HG03520 (cell line): ENCODE measurements at regions not wholly inside any gene's neighbourhood (a gene's known extent, or its start where the extent isn't known, plus 50 kb on each side); places are given as distances from the start of the nearest gene placed in this dataset.
"Not testable (repeated sequence)": the region's sequence is repeated elsewhere in the genome, so short reads cannot be mapped to it uniquely, and the experiment has no call there.

Experiments
- ATAC-seq: cut with Tn5 transposase; IDR thresholded peaks from one replicate; pipeline ENCODE4 v1.9.1; 2021; ENCODE audit warnings: mild to moderate bottlenecking, moderate library complexity; ENCODE audit not compliant: unreplicated experiment

GRCh38 chr12:94863321-94864035 lies 140.0 kb downstream of the NDUFA12 start:
- ATAC-seq: no peak

GRCh38 chr12:94862421-94862820 lies 141.1 kb downstream of the NDUFA12 start:
- ATAC-seq: no peak

- no peak for ATAC-seq
Measured at GRCh38 chr12:94856324-94856723, 147.2 kb downstream of the NDUFA12 start.

GRCh38 chr12:94855853-94856252 lies 147.6 kb downstream of the NDUFA12 start:
- ATAC-seq: no peak

GRCh38 chr12:94851396-94852028 lies 152.0 kb downstream of the NDUFA12 start:
- no peak for ATAC-seq

GRCh38 chr12:94849411-94849976 lies 154.0 kb downstream of the NDUFA12 start:
- no peak for ATAC-seq

GRCh38 chr12:94848966-94849365 lies 154.5 kb downstream of the NDUFA12 start:
- no peak for ATAC-seq

- ATAC-seq: no peak
Measured at GRCh38 chr12:94845110-94845509, 158.4 kb downstream of the NDUFA12 start.

GRCh38 chr12:94844452-94844851 lies 159.0 kb downstream of the NDUFA12 start:
- no peak for ATAC-seq

- no peak for ATAC-seq
Measured at GRCh38 chr12:94841904-94842610, 161.4 kb downstream of the NDUFA12 start.

GRCh38 chr12:94841177-94841576 lies 162.3 kb downstream of the NDUFA12 start:
- no peak for ATAC-seq

- peak; percentile 57 for ATAC-seq
Measured at GRCh38 chr12:94839347-94839746, 164.2 kb downstream of the NDUFA12 start.

- ATAC-seq: not testable (repeated sequence)
Measured at GRCh38 chr12:94836952-94837670, 166.4 kb downstream of the NDUFA12 start.

- no peak for ATAC-seq
Measured at GRCh38 chr12:94834036-94834625, 169.4 kb downstream of the NDUFA12 start.

GRCh38 chr12:94832780-94833681 lies 170.5 kb downstream of the NDUFA12 start:
- ATAC-seq: no peak

- no peak for ATAC-seq
Measured at GRCh38 chr12:94832105-94832504, 171.4 kb downstream of the NDUFA12 start.

GRCh38 chr12:94831081-94831751 lies 172.3 kb downstream of the NDUFA12 start:
- ATAC-seq: peak; percentile 80

- ATAC-seq: no peak
Measured at GRCh38 chr12:94829552-94829951, 173.9 kb downstream of the NDUFA12 start.

- ATAC-seq: no peak
Measured at GRCh38 chr12:94819011-94819410, 168.7 kb upstream of the TMCC3 start.
